ENCODE measurements at regions not wholly inside any gene's neighbourhood (a gene's known extent, or its start where the extent isn't known, plus 50 kb on each side); places are given as distances from the start of the nearest gene placed in this dataset.

GRCh38 chr5:174404848-174405247 lies 319.5 kb upstream of the MSX2 start:
- DNase-seq (ENCODE audit: low spot score): no peak

DNA sequence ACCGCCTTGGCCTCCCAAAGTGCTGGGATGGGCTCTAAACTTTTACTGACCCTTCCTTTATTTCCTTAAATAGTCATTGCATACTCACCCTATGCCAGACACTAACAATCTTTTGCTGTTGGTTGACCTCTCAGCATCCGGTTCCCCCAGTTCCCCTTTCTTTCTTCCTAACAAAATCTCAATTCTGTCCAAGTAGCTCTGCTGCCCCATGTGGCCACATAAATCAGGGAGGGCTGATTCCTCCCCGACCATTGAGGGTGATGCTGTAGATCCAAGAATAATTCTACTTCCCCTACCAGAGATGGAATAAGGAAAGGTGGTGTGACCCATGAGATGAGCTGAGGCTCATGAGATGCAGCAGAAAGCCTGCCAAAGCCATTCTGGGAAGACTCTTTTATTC lies 315.3 kb upstream of the MSX2 start:
- no peak for DNase-seq (ENCODE audit: low spot score)

- DNase-seq (ENCODE audit: low spot score): no peak
Observed at GRCh38 chr5:174409971-174410370, 314.4 kb upstream of the MSX2 start.

- no peak for DNase-seq (ENCODE audit: low spot score)
Observed at GRCh38 chr5:174410716-174411478, 313.5 kb upstream of the MSX2 start.

DNA sequence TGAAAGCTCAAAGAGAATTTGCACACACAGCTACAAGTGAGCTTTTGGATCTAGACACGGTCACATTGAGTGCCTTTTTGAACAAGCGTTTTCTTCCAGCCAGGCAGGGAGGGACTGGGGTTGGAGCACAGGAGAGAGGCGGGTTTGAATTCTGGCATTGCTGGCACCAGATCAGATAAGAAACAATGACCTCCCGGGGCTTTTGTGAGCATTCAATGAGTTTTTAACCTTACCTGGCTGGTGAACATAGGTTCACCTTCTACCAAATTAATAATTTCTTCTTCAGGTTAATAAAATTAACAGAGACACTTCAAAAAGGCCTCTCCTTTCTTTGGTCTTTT lies 312.9 kb upstream of the MSX2 start:
- no peak for DNase-seq (ENCODE audit: low spot score)

DNA sequence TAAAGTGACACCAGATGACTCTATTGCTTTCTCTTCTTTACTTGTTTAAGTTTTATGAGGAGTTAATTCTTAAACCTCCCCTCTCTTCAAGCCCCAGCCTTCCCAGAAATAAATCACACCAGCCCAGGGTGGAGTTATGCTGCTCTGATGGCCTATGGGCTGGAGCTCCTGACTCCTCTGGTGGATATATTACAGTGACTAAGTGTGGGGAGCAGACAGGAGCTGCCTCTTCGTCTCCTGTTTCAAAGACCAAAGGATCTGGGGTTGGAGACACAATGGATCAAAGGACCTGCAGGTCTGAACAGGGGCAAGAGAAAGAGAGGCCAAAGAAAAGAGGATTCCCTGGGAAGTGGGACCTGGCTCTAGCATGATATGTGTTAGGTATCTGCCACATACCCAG lies 312.0 kb upstream of the MSX2 start:
- DNase-seq (ENCODE audit: low spot score): no peak

DNA sequence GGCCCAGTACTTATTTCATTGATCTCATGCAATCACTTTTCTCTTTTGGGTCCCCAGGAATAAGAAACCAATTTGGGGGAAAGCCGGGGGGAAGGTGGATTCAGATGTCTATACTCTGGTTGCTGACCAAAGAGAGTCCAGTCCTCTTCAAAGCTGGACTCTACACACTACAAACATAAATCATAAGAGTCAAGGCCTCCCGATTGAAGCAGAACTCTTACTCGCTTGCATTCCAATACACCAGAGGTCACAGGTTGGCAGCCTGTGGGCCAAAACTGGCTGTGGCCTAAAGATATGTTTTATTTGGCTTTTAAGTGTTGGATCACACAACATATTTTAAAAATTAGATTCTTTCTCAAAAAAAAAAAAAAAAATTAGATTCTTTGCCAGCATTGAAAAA lies 311.4 kb upstream of the MSX2 start:
- no peak for DNase-seq (ENCODE audit: low spot score)

- DNase-seq (ENCODE audit: low spot score): no peak
Observed at GRCh38 chr5:174413567-174414314, 310.6 kb upstream of the MSX2 start.

DNA sequence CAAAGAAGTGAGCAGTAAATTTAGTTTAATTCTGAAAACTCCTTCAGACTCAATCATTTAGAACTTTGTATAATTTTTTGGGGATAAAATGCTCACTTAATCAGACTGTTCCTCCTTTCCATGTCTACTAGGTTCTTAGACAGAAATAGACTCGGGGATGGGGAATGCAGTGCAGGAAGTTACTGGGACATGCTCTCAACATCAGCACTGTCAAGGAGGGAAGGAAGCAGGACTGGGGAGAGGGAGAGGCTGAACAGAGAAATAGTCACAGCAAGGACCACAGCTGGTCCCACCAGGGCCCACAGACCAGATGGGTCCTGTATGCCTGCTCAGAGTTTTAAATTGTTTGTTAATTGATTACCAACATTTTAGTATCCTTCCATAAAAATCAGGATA lies 310.1 kb upstream of the MSX2 start:
- no peak for DNase-seq (ENCODE audit: low spot score)

DNA sequence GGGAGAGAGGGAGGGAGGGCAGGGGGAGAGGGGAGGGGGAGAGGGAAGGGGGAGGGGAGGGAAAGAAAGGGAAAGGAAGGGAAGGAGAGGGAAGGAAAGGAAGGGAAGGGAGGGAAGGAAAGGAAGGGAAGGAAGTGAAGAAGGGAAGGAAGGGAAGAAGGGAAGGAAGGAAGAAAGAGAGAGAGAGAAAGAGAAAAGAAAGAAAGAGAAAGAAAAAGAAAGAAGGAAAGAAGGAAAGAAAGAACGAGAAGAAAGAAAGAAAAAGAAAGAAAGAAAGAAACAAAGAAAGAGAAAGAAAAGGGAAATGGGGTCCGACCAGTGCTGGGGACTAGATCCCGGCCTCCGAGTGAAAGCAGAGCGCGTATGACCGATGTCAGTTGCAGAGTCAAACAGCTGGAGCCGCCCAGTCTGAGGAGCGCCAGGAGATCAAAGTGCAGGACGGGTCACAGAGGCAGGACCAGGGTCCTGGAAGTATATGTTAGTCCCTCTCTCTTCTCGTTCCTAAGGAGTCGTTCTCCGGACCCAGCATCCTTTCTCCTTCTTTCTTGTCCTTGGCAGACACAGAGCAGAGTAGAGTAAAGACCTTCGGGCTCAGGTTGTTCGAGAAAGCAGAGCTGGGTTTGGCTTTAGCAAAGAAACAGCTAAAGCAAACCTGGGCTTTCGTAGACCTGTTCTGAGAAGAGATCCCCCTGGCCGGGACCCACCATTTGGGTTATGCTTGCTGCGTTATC lies 305.4 kb upstream of the MSX2 start:
- no peak for DNase-seq (ENCODE audit: low spot score)

GRCh38 chr5:174419540-174420132 lies 304.7 kb upstream of the MSX2 start:
- DNase-seq (ENCODE audit: low spot score): peak; percentile 93

- DNase-seq (ENCODE audit: low spot score): no peak
Observed at GRCh38 chr5:174420651-174421407, 303.6 kb upstream of the MSX2 start.

DNA sequence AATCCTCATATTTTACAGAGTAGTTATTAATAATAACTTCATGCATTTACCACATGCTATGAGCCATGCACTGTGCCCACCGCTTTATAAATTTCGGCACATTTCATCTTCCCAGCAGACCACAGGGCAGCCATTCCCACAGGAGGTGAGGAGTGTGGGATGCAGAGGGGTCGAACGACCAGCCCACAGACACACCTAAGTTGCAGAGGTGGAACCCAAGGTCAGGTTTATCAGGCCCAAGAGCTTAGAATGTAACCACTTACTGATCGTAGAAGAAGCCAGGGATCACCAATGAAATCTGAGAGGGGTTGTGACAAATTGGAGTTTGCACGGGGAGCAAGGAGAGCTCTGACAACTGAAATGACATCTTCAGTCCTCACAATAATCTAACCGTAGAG lies 303.0 kb upstream of the MSX2 start:
- no peak for DNase-seq (ENCODE audit: low spot score)

- no peak for DNase-seq (ENCODE audit: low spot score)
Observed at GRCh38 chr5:174423558-174423957, 300.8 kb upstream of the MSX2 start.

- DNase-seq (ENCODE audit: low spot score): no peak
Observed at GRCh38 chr5:174424219-174425053, 299.9 kb upstream of the MSX2 start.

GRCh38 chr5:174425271-174425963 lies 299.0 kb upstream of the MSX2 start:
- no peak for DNase-seq (ENCODE audit: low spot score)

DNA sequence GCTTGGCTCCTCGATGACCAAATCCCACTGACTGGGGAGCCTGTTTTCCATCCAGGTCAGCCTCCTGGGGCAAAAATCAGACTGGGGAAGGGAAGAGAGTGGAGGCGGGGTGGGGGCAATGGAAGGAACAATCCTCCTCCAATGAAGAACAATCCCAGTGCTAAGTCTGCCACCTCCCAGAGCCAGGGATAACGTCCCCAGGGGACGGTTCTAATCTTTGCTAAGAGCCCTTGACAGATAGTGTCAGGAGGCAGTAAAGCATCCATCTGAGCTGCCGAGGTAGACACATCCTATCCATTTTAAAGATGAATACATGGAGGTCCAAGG lies 298.5 kb upstream of the MSX2 start:
- DNase-seq (ENCODE audit: low spot score): no peak

DNA sequence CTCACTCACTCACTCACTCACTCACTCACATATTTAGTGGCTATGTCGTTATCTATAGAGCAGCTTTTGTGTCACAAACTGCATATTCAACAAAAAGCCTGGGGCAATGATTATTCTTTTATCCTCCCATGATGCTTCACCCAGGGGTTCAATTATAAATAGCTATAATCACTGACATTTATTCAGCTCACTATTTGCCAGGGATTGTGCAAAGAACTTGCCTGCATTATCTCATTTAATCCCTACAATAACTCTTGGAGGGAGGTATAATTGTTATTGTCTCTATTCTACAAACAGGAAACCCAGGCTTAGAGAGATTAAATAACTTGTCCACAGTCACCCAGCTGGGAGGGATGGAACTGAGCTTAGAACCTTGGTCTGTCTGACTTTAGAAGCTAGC lies 298.0 kb upstream of the MSX2 start:
- DNase-seq (ENCODE audit: low spot score): no peak

DNA sequence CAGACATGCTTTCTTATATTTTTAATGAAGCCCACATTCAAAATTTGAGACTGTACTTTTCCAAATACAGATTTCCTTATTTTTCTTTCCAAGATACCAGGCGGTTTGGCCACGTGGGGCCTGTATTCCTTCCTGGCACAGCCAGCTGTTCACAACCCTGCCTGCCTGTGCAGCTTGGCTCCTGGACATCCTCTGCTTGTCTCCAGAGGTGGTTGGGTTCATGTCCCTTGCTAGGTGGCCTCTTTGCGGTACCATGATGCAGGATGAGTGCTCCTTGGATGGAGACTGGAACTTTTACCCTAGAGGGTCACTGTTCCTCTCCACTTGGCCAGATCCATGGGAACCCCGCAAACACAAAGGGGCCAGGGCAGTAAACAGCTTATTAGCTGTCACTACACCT lies 297.5 kb upstream of the MSX2 start:
- DNase-seq (ENCODE audit: low spot score): no peak

- no peak for DNase-seq (ENCODE audit: low spot score)
Observed at GRCh38 chr5:174427304-174427703, 297.1 kb upstream of the MSX2 start.

All from mesenteric fat pad (tissue), 1 donor.